Panc1 (cell line): ENCODE measurements at regions not wholly inside any gene's neighbourhood (a gene's known extent, or its start where the extent isn't known, plus 50 kb on each side); places are given as distances from the start of the nearest gene placed in this dataset.

Experiments used
- ATAC-seq: fragments of 200-7000 bp; cut with Tn5 transposase; 2 replicates; pipeline ENCODE4 v1.9.1; 2020; ENCODE audit warnings: mild to moderate bottlenecking, moderate library complexity
- BruUV-seq: library from RNA; stranded (reverse); fragments of 400-500 nt; replicated peaks from 2 replicates; lab custom pipeline; 2021; lab: Mats Ljungman, UMichigan
- CTCF ChIA-PET: fragments of 300-600 bp; sonication (Branson Sonifier 250); formaldehyde crosslinking; loops from one replicate; lab custom pipeline; 2022; ENCODE audit warnings: antibody characterized with exemption; lab: Charles Lee
- POLR2A ChIA-PET: fragments of 300-600 bp; sonication (Branson Sonifier 250); formaldehyde crosslinking; loops from one replicate; lab custom pipeline; 2022; ENCODE audit warnings: antibody characterized with exemption; lab: Charles Lee
- DNase-seq: peaks from one replicate; pipeline ENCODE4 v3.0.0-alpha.2; 2010; ENCODE audit warnings: low read depth, low spot score
- H3K27ac ChIP-seq: 2 replicates; pipeline ENCODE4 v1.5.1; 2011; ENCODE audit warnings: mild to moderate bottlenecking, low read length, inconsistent platforms
- H3K27me3 ChIP-seq: fragments of 200-500 bp; sonication (Bioruptor generic); 2 replicates; pipeline ENCODE4 v1.6.0; 2014; ENCODE audit warnings: low read length, inconsistent platforms; ENCODE audit not compliant: control insufficient read depth, insufficient read depth
- H3K36me3 ChIP-seq: fragments of 200-500 bp; sonication (Bioruptor generic); 2 replicates; pipeline ENCODE4 v1.5.1; 2014; ENCODE audit warnings: inconsistent platforms, mild to moderate bottlenecking, low read length, moderate library complexity; ENCODE audit not compliant: control insufficient read depth, insufficient read depth
- H3K4me1 ChIP-seq: 2 replicates; pipeline ENCODE4 v1.5.1; 2011; ENCODE audit warnings: inconsistent platforms, mild to moderate bottlenecking, low read length, moderate library complexity; ENCODE audit not compliant: control insufficient read depth, insufficient read depth
- H3K4me3 ChIP-seq, 2 experiments: 2 replicates each; pipeline ENCODE4 v1.5.1; 2011 to 2012; ENCODE audit warnings: low read depth in 2 of 2, low read length in 2 of 2, mild to moderate bottlenecking in 2 of 2, inconsistent platforms in 1 of 2, moderate library complexity in 1 of 2
- H3K9me3 ChIP-seq: fragments of 200-500 bp; sonication (Bioruptor generic); 2 replicates; pipeline ENCODE4 v1.5.1; 2014; ENCODE audit warnings: low read depth, mild to moderate bottlenecking, inconsistent platforms, low read length, moderate library complexity; ENCODE audit not compliant: control insufficient read depth, insufficient read depth
- CTCF ChIP-seq: fragments of 450-650 bp; IDR thresholded peaks from 2 replicates; pipeline ENCODE4 v1.5.1; 2017; ENCODE audit warnings: mild to moderate bottlenecking
- POLR2AphosphoS5 ChIP-seq: IDR thresholded peaks from 2 replicates; pipeline ENCODE4 v1.6.1; 2012; ENCODE audit warnings: mild to moderate bottlenecking, low read depth, low read length, moderate library complexity
- REST ChIP-seq, 2 experiments: IDR thresholded peaks; 2 replicates each; pipeline ENCODE4 v1.6.1; 2011 to 2012; ENCODE audit warnings: low read depth in 2 of 2, control low read depth in 1 of 2, low read length in 1 of 2, mild to moderate bottlenecking in 1 of 2, moderate library complexity in 1 of 2; ENCODE audit not compliant: insufficient read depth in 1 of 2
- SIN3A ChIP-seq: IDR thresholded peaks from 2 replicates; pipeline ENCODE4 v1.6.1; 2012; ENCODE audit warnings: low read depth, mild to moderate bottlenecking, low read length, moderate library complexity, borderline replicate concordance; ENCODE audit not compliant: insufficient read depth
- TCF7L2 ChIP-seq: IDR thresholded peaks from 2 replicates; pipeline ENCODE4 v1.6.1; 2011; ENCODE audit warnings: mild to moderate bottlenecking, low read depth, low read length, inconsistent platforms
- in situ Hi-C: cut with HindIII; loops from 2 replicates; pipeline ENCODE4 v1.10.0; 2016; ENCODE audit warnings: low sequenced_read_pairs, low pct_unique_long_range_greater_than_20kb
- intact Hi-C: fragments of 100-400 bp; cut with micrococcal nuclease; formaldehyde crosslinking; loops from one replicate; pipeline ENCODE4 v1.10.0; 2022; ENCODE audit not compliant: unreplicated experiment

GRCh38 chr10:8301333-8301732 is 246.8 kb downstream of the GATA3 start:
- intact Hi-C loops = no loop called here

GRCh38 chr10:8301831-8302230 is 247.3 kb downstream of the GATA3 start:
- ATAC-seq (no peak), DNase-seq (no peak)
- POLR2A ChIA-PET = no interaction called here
- BruUV-seq = no TSS peak
- intact Hi-C loops = no loop called here
- no peak overlapping the region for H3K4me3 ChIP-seq
- H3K4me1 ChIP-seq = no peaks in the 10 kb centered on the region
- H3K36me3 ChIP-seq = no peaks in the 10 kb centered on the region
- H3K9me3 ChIP-seq = no peaks in the 10 kb centered on the region
- no peak overlapping the region for H3K27ac ChIP-seq
- 0 out of 2 replicates have a peak, but pooled peaks cover 2% of the 10 kb centered on the region for H3K27me3 ChIP-seq
- CTCF ChIA-PET = no interaction called here
- in situ Hi-C loops = no loop called here
- TF ChIP-seq TCF7L2 (no peak), SIN3A (no peak), REST (IDR thresholded peaks at IDR 0.05; ENCODE audit: insufficient read depth in 1 of 2, low read depth in 2 of 2, low read length in 1 of 2) (no peak), POLR2AphosphoS5 (no peak), CTCF (no peak)

More at GRCh38 chr10:8301333-8301732, 246.8 kb downstream of the GATA3 start:
- 0 out of 2 replicates have a peak, but pooled peaks cover 2% of the 10 kb centered on the region for H3K27me3 ChIP-seq
- no peak overlapping the region for H3K4me3 ChIP-seq
- in situ Hi-C loops = no loop called here
- ChIA-PET CTCF (no interaction called here), POLR2A (no interaction called here)
- ATAC-seq (no peak), DNase-seq (no peak)
- no TSS peak for BruUV-seq
- H3K9me3 ChIP-seq = no peaks in the 10 kb centered on the region
- no peak overlapping the region for H3K27ac ChIP-seq
- H3K4me1 ChIP-seq = no peaks in the 10 kb centered on the region
- no peaks in the 10 kb centered on the region for H3K36me3 ChIP-seq
- no peak for TF ChIP-seq SIN3A
- no peak for TF ChIP-seq TCF7L2
- TF ChIP-seq CTCF = no peak
- TF ChIP-seq POLR2AphosphoS5 = no peak
- no peak for TF ChIP-seq REST (IDR thresholded peaks at IDR 0.05; ENCODE audit: insufficient read depth in 1 of 2, low read depth in 2 of 2, low read length in 1 of 2)
